ENCODE measurements at regions not wholly inside any gene's neighbourhood (a gene's known extent, or its start where the extent isn't known, plus 50 kb on each side); places are given as distances from the start of the nearest gene placed in this dataset.
A peak's percentile ranks its signal among the peaks of the same experiment; 100 is the strongest.

DNA sequence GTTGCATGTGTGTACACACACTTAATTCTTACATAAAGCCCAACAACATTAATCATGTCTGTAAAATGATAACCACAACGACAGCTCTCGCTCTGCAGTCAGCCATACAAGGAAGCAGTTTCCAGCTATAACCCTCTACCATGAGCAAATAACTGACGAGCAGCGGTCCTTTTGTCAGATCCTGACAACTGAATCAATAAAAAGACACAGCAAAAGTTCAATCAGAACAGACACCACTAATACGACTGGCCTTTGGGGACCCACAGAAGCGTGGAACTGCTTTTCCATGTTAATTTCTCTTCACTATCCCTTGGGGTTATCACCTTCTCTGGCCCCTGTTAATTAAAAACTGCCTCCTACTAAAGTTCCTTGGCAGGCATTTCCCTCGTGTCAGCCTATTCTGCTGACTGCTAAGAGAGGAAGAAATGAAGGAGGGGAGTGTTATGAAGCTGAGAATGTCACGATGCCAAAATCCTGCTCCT, 722.8 kb upstream of the GRAMD2B start:
- H3K4me3 ChIP-seq (ENCODE audit: low read depth in 1 of 3, low read length in 3 of 3), result peak overlapping the region in 1 of 3 donors; percentile 14
- H3K9me3 ChIP-seq (ENCODE audit: control insufficient read depth in 4 of 4, low read length in 3 of 4), result peaks cover 0 to 6% (median 0%) of the 10 kb centered on the region in 4 donors
- H3K9ac ChIP-seq (ENCODE audit: low read depth in 1 of 2, low read length in 2 of 2), result peak overlapping the region in 1 of 2 donors; percentile 53
- H3K27me3 ChIP-seq (ENCODE audit: control insufficient read depth in 4 of 4, insufficient read depth in 4 of 4, low read length in 3 of 4), result no peaks in the 10 kb centered on the region
- TF ChIP-seq, protein P1, sequence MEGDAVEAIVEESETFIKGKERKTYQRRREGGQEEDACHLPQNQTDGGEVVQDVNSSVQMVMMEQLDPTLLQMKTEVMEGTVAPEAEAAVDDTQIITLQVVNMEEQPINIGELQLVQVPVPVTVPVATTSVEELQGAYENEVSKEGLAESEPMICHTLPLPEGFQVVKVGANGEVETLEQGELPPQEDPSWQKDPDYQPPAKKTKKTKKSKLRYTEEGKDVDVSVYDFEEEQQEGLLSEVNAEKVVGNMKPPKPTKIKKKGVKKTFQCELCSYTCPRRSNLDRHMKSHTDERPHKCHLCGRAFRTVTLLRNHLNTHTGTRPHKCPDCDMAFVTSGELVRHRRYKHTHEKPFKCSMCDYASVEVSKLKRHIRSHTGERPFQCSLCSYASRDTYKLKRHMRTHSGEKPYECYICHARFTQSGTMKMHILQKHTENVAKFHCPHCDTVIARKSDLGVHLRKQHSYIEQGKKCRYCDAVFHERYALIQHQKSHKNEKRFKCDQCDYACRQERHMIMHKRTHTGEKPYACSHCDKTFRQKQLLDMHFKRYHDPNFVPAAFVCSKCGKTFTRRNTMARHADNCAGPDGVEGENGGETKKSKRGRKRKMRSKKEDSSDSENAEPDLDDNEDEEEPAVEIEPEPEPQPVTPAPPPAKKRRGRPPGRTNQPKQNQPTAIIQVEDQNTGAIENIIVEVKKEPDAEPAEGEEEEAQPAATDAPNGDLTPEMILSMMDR (IDR thresholded peaks at IDR 0.05; ENCODE audit: low read depth, low read length, missing input control), result no peak
- TF ChIP-seq YY1 (IDR thresholded peaks at IDR 0.05) (peak; percentile 18), HNF4A (conservative IDR thresholded peaks at IDR 0.05) (no peak), EGR1 (IDR thresholded peaks at IDR 0.05; ENCODE audit: low read depth in 2 of 2) (no peak), GABPA (IDR thresholded peaks at IDR 0.05 in 1 of 2, conservative IDR thresholded peaks at IDR 0.05 in 1 of 2) (no peak), SP1 (IDR thresholded peaks at IDR 0.05) (peak; percentile 20), NR2F2 (IDR thresholded peaks at IDR 0.05) (peak; percentile 97), REST (IDR thresholded peaks at IDR 0.05) (no peak), HNF4G (IDR thresholded peaks at IDR 0.05) (no peak), RXRA (IDR thresholded peaks at IDR 0.05) (peak; percentile 27 to 31), TAF1 (conservative IDR thresholded peaks at IDR 0.05) (no peak), FOXA2 (IDR thresholded peaks at IDR 0.05) (no peak), JUND (IDR thresholded peaks at IDR 0.05) (no peak)
- TF ChIP-seq, protein P2, sequence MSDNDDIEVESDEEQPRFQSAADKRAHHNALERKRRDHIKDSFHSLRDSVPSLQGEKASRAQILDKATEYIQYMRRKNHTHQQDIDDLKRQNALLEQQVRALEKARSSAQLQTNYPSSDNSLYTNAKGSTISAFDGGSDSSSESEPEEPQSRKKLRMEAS (IDR thresholded peaks at IDR 0.05), result no peak
- DNase-seq (ENCODE audit: low spot score), result no peak
- H3K4me1 ChIP-seq (ENCODE audit: control insufficient read depth in 4 of 4, insufficient read depth in 4 of 4, low read length in 3 of 4), result peaks cover 0 to 2% (median under 1%) of the 10 kb centered on the region in 4 donors
- H3K36me3 ChIP-seq (ENCODE audit: control insufficient read depth in 4 of 4, insufficient read depth in 3 of 4, low read depth in 1 of 4, low read length in 3 of 4), result no peaks in the 10 kb centered on the region
- H3K27ac ChIP-seq (ENCODE audit: low read depth in 1 of 2, low read length in 2 of 2), result no peak overlapping the region
- 12% methylated on average over 8 of the region's 8 CpGs for WGBS

- Histone ChIP-seq H3K36me3 (ENCODE audit: control insufficient read depth in 4 of 4, insufficient read depth in 3 of 4, low read depth in 1 of 4, low read length in 3 of 4) (no peaks in the 10 kb centered on the region), H3K27ac (ENCODE audit: low read depth in 1 of 2, low read length in 2 of 2) (no peak overlapping the region), H3K4me3 (ENCODE audit: low read depth in 1 of 3, low read length in 3 of 3) (no peak overlapping the region), H3K27me3 (ENCODE audit: control insufficient read depth in 4 of 4, insufficient read depth in 4 of 4, low read length in 3 of 4) (no peaks in the 10 kb centered on the region), H3K4me1 (ENCODE audit: control insufficient read depth in 4 of 4, insufficient read depth in 4 of 4, low read length in 3 of 4) (peaks cover 0 to 2% (median under 1%) of the 10 kb centered on the region in 4 donors), H3K9ac (ENCODE audit: low read depth in 1 of 2, low read length in 2 of 2) (no peak overlapping the region), H3K9me3 (ENCODE audit: control insufficient read depth in 4 of 4, low read length in 3 of 4) (peaks cover 0 to 8% (median 0%) of the 10 kb centered on the region in 4 donors)
- TF ChIP-seq HNF4G (IDR thresholded peaks at IDR 0.05) (no peak), RXRA (IDR thresholded peaks at IDR 0.05) (no peak), EGR1 (IDR thresholded peaks at IDR 0.05; ENCODE audit: low read depth in 2 of 2) (no peak), ATF3 (IDR thresholded peaks at IDR 0.05) (no peak), HNF4A (conservative IDR thresholded peaks at IDR 0.05) (no peak), FOXA2 (IDR thresholded peaks at IDR 0.05) (no peak)
- DNase-seq (ENCODE audit: low spot score), result no peak
Observed at GRCh38 chr5:125703616-125704015, 719.6 kb upstream of the GRAMD2B start.

Measured in liver (tissue), 8 donors.